Esophagus mucosa (tissue), 1 donor: ENCODE measurements at regions not wholly inside any gene's neighbourhood (a gene's known extent, or its start where the extent isn't known, plus 50 kb on each side); places are given as distances from the start of the nearest gene placed in this dataset.
A peak's percentile ranks its signal among the peaks of the same experiment; 100 is the strongest.
"Not testable (repeated sequence)": the region's sequence is repeated elsewhere in the genome, so short reads cannot be mapped to it uniquely, and the experiment has no call there.

Experiments used
- ATAC-seq: fragments of 200-7000 bp; cut with Tn5 transposase; one replicate; pipeline ENCODE4 v1.9.1; 2020
- donor health status: DM: yes; HTN: yes; CAD: no.

DNA sequence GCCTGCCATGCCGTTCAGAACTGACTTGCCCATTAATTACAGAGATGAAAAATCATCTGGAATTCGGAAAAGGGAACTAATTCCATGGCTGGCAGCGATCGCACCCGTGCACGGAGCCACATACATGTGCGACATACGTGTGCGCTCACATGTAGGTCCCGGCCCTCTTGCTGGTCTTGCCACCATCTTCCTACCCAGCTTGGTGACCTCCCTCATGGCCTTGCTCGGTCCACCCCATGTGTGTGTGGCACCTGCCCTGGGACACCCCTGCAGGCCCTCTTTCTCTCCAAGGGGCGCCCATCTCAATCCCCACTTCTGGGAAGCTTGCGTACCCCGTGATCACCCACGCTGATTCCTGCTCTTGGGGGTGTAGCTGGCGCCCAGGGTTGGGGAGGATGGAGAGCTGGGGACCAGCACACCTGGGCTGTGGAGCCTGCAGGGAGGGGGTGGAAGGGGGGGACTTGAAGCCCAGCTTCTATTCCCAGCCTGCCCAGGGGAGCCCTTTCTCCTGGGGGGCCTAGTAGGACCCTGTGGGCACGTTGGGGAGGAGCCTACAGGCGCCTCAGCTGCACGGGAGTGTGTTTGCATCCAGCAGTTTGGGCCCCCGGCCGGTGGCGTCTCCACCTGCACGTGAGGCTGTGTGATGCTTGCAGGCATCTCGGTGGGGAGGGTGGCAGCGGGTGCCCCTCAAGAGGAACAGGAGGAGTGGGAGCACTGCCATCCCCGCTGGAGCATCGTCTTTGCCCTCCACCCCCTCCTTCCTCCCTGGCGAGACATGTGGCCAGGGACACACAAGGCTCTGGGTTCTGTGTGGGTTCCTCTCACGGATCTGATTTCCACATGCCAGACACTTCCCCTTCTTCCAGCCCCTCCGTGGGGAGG is 112.6 kb downstream of the CRLF3 start:
- ATAC-seq, result not testable (repeated sequence)

DNA sequence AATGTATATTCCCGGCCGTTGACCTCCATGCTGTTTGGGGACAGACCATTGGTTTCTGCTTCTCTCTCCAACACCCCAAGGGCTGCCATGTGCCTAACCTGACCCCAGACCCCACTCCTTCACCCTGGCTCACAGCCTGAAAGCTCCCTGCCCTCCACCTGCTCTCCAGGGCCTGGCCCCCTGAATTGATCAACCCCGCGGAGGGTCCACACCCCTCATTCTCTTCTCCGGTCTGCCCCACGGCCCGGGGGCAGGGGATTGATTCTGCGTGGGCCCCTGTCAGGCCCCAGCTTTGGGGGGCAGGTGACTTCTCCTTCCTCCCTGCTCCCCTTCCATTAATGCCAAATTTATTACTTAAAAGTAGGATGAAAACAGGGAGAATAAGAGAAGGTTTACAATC is 113.3 kb downstream of the CRLF3 start:
- not testable (repeated sequence) for ATAC-seq

DNA sequence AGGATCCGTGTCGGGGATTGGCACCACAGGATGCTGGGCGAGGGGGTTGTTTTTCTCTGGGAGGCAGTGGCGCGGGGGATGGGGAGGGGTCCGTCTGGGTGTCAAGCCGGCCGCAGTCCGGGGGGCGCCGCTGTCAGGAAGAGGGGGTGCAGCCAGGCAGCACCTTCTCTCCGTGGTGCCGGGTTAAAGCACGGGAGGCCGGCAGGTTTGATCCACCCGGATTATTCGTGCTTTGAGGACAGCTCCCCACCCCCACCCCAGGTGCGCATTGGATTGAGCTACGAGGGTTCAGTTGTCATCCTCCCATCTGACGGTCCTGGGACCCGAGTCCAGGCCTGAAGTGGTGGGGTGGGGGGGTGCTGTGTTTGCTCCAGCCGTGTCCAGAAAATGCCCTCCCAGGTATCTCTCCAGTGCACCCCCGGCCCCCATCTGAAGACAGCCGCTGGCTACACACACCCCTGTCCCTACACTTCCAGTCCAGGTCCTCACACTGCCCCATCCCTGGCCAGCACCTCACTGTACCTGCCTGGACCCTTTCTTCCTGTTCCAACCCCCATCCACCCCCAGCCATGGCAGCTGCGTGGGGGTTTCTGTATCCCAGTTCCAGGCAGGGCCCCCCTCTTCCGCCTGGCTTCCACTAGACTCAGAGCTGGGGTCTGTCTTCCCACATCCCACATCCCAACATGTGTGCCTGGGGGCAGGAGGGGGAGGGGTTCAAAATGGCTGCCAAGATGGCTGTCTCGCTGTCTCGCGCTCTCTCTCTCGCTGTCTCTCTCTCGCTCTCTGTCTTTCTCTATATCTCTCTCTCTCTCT is 114.0 kb downstream of the CRLF3 start:
- not testable (repeated sequence) for ATAC-seq

DNA sequence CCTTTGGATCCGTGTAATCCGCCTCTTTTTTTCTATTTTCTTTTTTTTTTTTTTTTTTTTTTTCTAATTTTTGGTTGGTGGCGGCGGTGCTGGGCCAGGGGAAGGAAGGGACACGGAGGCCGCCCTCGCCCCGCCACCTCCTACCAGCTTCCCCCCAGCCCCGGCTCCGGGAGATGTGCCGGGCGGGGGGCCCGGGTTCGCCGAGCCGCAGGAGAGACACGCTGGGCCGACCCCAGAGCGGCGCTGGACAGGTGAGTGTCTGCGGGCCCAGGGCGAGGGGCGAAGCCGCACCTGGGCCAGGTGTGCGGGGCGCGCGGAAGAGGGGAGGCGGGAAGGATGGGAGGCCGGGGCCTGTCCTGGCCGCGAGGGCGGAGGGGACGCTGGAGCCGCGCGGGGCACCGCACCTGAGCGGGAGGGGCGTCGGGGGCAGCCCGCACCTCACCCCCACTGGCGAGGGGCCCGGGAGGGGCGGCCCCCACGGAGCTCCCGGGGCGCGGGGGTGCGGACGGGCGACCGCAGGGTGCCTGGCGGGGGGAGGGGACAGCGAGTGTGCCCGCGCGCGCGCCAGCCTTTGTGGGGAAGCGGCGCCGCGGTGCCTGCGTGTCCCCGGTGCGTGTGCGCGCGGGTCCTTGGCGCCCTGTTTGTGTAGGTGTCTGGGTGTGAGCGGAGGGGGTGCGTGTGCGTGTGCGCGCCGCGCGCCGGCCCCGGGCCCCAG is 114.8 kb downstream of the CRLF3 start:
- peak; percentile 7 for ATAC-seq

DNA sequence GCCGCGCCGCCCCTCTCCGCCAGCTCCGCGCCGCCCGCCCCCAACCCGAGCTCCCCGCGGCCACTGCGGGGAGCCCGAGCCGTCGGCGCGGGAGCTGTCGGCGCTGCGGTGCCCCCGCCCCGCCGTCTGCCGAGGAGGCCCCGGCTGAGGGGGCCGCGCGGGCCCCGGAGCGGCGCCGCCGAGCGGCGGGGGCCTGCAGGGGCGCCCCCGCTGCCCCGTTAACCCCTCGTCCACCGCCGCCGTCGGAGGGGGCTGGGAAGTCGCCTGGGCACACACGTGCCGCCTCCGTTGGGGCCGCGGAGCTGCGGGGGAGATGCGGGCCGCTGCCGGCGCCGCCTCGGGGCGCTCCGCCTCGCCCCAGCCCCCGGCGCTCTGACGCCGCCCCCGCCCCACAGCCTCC is 115.4 kb downstream of the CRLF3 start:
- not testable (repeated sequence) for ATAC-seq

DNA sequence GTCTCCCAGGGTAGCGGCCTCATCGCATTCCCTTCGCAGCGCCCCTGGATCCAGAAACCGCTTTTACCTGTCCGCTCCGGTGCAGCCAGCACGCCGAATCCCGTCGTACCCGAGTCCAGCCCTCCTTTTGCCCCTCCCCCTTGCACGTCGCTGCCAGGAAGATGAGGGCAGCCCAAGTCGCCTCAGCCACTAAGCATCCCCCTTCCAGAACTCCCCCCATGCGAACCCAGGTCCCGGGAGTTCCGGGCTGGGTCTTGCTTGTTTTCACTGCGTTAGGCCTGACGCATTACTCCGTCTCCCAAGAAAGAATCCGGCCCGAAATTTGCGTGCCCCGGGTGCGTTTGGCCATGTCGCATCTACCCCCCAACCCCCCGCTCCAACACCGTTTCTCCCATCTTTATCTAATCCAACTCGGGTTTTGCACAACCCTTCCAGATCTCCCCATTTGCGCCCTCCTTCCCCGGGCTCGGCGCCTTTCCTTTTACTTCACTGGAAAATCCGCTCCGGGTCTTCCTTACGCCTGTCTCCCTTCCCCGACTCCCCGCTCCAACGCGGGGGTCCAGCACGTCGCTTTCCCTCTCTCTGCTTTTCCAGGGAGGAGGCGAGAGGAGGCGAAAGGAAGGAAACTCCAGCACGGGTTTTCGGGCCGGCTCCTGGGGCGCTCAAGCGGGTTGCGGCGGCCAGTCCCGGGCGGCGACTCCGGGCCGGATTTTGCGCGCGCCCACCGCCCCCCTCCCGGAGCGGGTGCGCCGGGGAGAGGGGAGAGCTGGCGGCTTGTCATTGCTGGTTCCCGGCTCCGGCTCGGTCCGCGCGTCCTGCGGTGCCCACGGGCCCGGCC is 116.0 kb downstream of the CRLF3 start:
- peak; percentile 65 for ATAC-seq

DNA sequence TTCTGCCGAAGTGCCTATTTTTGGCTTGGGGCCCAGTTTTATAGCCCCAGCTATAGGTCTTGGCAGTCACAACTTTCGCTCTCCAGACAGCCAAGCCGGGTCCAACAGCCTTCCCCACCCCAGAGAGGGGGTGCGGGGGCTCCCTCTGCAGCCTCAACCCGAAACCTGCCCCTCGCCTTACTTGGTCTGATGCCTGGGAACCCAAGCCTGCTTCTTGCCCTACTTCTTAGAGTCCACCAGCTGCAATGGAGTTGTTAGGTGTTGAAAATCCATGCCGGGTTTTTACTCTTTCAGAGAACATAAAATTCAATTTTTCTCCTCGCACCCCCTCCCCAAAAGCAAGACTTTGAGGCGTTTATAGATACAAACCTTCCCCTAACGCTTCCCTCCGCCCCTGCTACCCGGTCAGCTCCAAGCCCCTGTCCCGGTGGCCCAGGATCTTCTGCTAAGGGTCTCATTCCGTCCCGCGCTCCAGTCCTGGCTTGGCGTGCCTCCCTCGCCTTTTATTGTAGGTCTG is 116.7 kb downstream of the CRLF3 start:
- not testable (repeated sequence) for ATAC-seq

DNA sequence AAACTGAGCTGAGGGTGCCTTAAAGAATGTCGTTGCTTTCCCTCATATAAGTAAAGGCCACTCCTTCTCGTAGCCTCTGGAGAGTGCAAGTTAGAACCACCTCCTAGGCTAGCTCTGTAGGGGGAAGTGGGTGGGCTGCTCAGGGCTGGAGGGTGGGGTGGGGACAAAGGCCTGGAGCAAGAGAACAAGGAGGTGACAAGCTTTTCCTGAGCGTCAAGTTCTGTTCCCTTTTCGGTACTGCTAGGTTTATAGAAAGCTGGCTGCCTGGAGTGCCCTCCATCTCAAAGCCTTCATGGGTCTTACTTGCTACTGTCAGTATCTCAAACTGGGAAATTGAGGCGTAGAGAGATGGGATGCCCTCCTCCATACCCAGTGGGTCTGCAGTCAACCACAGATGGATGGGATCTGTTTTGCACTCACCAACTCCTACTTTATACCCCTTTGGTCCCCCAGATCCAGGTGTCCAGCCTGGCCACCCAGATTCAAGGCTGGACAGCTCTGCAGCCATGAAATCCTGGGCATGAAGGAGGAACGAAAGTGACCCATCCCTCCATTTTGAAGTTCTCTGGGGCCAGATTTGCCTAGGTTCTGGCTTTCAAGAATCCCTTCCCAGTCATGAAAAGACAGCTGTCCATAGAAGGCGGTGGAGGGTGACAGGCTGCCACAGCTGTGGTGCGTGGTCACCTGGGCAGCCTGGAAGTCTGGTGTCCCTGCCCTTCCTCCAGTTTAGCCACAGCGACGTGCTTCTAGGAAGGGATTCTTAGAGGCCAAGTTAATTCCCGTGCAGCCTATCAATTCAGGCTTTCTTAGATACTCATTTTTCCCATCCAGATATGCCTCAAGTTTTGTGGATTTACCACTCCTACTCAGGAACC is 117.8 kb downstream of the CRLF3 start:
- ATAC-seq, result not testable (repeated sequence)

DNA sequence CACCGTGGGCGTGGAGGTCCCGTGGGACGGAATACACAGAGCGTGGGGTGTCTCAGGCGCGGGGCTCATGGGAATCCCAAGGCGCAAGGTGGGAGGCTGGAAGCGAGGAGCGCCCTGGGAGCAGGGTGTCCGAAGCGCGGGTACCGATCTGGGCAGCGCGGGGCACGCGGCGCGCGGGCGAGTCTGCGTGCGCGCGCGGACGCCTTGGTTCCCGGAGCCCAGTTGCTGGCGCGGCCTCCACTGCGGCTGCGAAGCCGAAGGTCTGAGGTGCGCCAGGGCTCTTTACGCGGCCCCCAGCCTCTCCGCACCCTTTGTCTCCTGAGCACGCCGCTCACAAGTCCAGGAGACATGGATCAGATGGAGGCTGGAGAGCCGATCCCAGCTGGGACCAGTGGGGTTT is 118.5 kb downstream of the CRLF3 start:
- ATAC-seq, result not testable (repeated sequence)

DNA sequence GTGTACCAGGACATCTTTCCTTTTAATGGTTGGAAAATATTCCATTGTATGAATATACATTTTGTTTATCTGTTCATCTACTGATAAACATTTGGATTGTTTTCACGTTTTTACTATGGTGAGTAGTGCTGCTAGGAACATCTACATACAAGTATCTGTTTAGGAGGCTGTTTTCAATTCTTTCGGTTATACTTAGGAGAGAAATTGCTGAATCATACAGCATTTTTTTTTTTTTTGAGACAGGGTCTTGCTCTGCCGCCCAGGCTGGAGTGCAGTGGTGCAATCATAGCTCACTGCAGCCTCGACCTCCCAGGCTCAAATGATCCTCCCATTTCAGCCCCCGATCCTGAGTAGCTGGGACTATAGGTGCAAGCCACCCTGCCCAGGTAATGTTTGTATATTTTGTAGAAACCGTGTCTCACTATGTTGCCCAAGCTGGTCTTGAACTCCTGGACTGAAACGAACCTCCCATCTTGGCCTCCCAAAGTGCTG is 122.9 kb downstream of the CRLF3 start:
- no peak for ATAC-seq

DNA sequence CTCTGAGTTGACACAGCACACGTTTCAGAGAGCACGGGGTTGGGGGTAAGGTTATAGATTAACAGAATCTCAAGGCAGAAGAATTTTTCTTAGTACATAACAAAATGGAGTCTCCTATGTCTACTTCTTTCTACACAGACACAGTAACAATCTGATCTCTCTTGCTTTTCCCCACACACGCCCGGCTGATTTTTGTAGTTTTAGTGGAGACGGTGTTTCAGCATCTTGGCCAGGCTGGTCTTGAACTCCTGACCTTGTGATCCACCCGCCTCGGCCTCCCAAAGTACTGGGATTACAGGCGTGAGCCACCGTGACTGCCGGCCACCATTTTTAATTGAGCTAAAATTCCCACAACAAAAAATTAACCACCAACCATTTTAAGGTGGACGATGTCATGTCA is 123.7 kb downstream of the CRLF3 start:
- ATAC-seq, result not testable (repeated sequence)

DNA sequence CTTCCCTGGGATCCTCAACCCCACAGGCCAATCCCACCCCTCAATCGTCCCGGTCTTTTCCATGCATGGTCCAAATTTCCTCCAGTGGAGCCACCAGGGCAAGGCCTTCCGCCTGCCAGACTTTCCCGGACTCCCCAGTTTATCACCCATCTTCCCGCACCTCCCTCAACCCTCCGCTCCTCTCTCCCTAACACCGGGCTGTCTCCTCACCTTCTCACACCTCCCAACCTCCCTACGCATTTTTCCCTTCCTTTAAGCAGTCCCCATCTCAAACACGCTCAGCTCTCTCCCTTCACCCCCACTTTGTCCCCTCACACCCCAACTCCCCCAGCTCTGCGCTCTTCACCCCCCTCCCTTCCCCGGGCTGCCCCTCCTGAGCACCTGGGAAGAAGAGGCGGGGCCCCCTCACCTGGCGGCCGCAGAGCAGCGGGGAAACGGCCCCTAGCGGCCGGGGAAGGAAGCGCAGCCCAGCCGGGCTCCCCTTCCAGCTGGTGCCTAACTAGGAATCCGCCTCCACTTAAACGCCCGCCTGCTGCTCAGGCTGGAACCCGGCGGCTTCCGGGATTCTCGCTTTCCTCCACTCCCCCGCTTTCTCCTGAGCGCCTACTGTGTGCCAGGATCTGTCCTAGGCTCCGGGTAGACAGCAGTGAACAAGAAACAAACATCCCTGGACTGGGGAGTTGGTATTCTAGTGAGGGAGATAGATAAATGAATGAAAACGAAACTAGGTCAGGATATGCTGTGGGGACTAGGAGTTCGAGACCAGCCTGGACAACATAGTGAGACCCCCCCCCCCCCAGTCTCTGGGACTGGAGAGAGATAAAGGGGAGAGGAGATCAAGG is 126.7 kb downstream of the CRLF3 start:
- peak; percentile 88 for ATAC-seq

DNA sequence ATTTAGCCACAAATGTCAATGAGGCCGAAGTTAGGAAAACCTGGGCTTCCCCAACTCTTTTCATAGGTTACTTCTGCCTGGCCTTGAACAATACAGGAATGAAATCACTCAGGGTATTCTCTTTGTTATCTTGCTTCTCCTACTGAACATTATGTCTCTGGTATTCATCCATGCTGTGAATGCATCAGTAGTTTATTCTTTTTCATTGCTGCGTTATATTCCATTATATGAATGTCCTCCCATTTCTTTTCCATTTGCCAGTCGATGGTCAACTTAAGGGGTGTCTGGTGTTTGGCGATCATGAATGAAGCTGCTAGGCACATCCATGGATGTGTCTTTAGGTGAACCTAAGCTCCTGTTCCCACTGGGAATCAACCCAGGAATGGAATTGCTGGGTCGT is 128.3 kb downstream of the CRLF3 start:
- ATAC-seq, result no peak

DNA sequence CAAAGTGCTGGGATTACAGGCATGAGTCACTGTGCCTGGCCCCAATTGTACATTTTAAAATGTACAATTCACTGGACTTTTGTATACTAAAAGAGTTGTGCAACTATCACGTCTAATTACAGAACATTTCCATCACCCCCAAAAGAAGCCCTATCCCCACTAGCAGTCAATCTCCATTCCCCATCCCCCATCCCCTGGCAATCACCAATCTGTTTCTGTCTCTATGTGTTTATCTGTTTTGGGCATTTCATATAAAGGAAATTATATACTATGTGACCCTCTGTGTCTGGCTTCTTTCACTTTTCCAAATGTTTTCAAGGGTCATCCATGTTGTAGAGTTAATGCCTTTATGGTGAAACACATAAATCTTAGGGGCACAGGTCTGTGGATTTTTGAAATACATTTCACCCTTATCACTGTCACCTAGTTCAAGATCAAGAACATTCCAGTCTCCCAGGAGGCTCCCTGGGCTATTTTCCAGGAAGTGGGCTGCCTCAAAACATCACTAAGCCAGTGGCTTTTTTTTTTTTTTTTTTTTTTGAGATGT is 129.2 kb downstream of the CRLF3 start:
- not testable (repeated sequence) for ATAC-seq

DNA sequence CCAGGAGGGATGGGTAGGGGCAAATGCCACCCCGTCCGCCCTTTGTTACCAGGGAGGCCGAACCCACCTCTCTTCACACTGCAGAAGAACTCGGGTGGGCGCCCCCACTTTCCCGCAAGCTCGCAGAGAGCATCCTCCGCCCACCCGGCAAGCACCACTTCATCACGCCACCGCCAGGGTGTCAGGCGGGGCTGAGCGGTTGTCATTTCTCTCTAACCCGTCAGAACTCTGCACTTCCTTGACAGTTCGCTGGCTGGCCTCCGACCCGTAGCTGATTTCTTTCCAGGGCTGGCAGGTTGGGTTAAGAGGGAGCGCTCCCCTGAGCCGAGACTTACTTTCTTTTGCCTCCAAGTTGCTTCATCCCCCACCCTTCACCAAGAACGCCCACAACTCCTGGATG is 130.7 kb downstream of the CRLF3 start:
- peak; percentile 34 for ATAC-seq

DNA sequence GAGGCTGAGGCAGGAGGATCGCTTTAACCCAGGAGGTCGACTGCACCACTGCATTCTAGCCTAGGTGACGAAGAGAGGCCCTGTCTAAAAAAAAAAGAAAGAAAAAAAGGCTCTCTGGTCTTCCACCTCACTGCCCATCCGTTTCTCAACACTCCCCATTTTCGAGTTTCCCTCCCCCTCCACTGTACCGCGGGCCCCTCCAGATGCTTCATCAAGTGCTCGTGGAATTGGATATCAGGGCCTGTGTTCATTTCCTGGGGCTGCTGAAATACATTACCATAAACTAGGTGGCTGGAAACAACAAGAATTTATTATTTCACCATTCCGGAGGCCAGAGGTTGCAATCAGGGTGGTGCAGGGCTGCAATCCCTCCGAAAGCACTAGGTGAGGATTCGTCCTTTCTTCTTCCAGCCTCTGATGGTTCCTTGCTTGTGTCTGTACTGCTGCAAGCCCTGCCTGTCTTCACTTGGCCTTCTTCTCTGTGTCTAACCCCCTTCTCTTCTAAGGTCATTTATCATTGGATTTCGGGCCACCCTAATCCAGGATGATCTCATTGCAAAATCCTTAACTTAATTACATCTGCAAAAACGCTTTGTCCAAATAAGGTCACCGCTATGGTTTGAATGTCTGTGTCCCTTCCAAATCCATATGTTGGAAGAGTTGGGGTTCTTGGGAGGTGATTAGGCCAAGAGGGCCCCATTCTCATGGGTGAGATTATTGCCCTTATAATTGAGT is 135.1 kb downstream of the CRLF3 start:
- ATAC-seq, result not testable (repeated sequence)

DNA sequence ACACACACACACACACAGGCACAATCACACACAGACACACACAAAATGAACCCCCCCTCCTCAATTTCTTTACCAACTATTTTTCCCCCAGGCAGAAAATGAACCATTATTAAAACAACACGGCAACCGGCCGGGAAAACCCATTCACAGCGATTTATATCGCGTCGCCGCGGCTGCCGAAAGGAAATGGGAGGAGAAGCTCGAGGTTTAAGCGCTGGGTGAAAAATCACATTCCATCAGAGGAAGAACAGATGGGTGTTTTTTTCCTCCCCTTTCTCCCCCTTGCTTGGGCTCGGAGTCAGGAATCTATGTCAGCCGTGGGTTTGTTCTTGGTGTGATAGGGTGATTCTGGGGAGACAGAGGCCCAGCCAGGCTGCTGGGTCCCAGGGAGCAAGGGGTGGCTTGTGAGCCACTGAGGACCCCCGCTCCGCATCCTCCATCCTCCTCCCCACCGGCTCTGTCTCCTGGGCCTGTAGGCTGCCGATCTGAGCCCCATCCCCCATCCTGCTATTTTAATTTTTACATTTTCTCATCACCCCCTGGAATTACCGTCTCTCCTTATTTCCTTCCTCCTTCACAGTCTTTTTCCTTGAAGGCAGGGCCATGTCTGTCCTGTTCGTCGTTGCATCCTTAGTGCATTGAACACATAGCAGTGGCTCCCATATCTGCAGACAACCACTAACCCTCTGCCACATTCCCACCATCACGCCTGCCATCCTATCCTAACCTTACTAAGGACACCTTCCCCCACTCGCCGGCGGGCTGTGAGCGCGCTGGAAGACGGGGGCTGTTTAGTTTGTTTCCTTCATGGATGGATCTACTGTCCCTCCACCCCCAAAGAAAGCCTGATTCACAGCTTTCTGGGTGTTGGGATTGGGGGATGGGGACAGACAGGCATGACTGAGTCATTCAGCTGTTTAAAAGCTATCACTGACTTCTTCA is 137.7 kb downstream of the CRLF3 start:
- ATAC-seq, result not testable (repeated sequence)
